ENCODE measurements at regions not wholly inside any gene's neighbourhood (a gene's known extent, or its start where the extent isn't known, plus 50 kb on each side); places are given as distances from the start of the nearest gene placed in this dataset.
A peak's percentile ranks its signal among the peaks of the same experiment; 100 is the strongest.

- Histone ChIP-seq H3K9ac (ENCODE audit: low read depth, low read length, poor library complexity, severe bottlenecking) (no peak overlapping the region), H3K9me3 (ENCODE audit: insufficient read depth, low read depth, low read length) (no peaks in the 10 kb centered on the region), H3K4me3 (ENCODE audit: low read length, poor library complexity, severe bottlenecking) (no peak overlapping the region), H3K27me3 (ENCODE audit: insufficient read depth, low read length, poor library complexity, severe bottlenecking) (no peaks in the 10 kb centered on the region), H4K20me1 (ENCODE audit: insufficient read depth, low read length, poor library complexity, severe bottlenecking) (no peaks in the 10 kb centered on the region), H3K4me1 (ENCODE audit: insufficient read depth, low read length, poor library complexity, severe bottlenecking) (no peaks in the 10 kb centered on the region), H3K79me2 (ENCODE audit: insufficient read depth, low read length) (no peaks in the 10 kb centered on the region), H3K4me2 (ENCODE audit: low read depth, low read length, poor library complexity, severe bottlenecking) (no peak overlapping the region), H2AFZ (ENCODE audit: low read length) (no peak overlapping the region), H3F3A (ENCODE audit: low read depth) (no peaks in the 10 kb centered on the region), H3K9me2 (replicated peaks; ENCODE audit: low read depth, low read length) (no peaks in the 10 kb centered on the region), H3K36me3 (ENCODE audit: insufficient read depth, low read length) (no peaks in the 10 kb centered on the region)
- TF ChIP-seq, protein P1, sequence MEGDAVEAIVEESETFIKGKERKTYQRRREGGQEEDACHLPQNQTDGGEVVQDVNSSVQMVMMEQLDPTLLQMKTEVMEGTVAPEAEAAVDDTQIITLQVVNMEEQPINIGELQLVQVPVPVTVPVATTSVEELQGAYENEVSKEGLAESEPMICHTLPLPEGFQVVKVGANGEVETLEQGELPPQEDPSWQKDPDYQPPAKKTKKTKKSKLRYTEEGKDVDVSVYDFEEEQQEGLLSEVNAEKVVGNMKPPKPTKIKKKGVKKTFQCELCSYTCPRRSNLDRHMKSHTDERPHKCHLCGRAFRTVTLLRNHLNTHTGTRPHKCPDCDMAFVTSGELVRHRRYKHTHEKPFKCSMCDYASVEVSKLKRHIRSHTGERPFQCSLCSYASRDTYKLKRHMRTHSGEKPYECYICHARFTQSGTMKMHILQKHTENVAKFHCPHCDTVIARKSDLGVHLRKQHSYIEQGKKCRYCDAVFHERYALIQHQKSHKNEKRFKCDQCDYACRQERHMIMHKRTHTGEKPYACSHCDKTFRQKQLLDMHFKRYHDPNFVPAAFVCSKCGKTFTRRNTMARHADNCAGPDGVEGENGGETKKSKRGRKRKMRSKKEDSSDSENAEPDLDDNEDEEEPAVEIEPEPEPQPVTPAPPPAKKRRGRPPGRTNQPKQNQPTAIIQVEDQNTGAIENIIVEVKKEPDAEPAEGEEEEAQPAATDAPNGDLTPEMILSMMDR (conservative IDR thresholded peaks at IDR 0.05; ENCODE audit: low read length): no peak
- TF ChIP-seq EZH2phosphoT487 (IDR thresholded peaks at IDR 0.05; ENCODE audit: borderline replicate concordance): no peak
Observed at GRCh38 chr1:219837994-219838294, 90.4 kb downstream of the SLC30A10 start.

DNA sequence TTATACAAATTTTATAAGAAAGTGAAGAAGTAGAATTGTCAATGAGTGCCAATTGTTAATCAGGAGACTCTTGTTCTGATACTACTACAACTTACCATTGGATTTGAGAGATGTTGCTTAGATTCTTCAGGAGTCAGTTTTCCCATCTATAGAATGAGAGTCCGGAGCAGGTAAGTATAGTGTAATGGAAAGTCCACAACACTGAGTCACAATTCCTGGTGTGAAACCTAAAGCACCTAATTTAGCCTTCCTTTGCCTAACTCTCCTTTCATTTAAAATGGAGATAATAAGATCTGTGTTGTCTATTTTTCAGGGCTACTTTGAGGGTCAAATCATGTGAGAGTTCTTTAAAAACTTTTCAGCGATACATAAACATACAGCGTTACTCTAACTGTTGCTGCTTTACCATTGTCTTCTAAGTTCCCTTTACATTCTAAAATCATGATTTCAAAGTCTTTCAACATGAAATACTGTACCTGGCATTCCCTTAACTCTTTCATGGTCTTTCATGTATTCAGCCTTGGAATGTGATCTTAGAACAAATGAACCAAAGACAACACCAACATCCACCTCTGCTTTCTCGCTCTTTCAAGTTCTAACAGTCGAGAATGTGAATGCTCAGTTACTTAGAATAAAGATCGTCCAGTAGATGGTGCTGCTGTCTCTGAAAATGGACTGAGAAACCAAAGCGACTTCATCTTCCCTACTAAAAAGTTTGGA is 90.9 kb downstream of the SLC30A10 start:
- H3K27me3 ChIP-seq (ENCODE audit: insufficient read depth, low read length, poor library complexity, severe bottlenecking): no peaks in the 10 kb centered on the region
- H2AFZ ChIP-seq (ENCODE audit: low read length): 0 out of 2 replicates have a peak overlapping the region, but pooled peaks have one; percentile 65
- no peak overlapping the region for H3K9ac ChIP-seq (ENCODE audit: low read depth, low read length, poor library complexity, severe bottlenecking)

GRCh38 chr1:219834314-219834917 is 93.9 kb downstream of the SLC30A10 start:
- no peak overlapping the region; the same call in 1 of the 2 replicates for H2AFZ ChIP-seq (ENCODE audit: low read length)
- no peak overlapping the region for H3K4me2 ChIP-seq (ENCODE audit: low read depth, low read length, poor library complexity, severe bottlenecking)
- no peaks in the 10 kb centered on the region for H3K27me3 ChIP-seq (ENCODE audit: insufficient read depth, low read length, poor library complexity, severe bottlenecking)
- H3K79me2 ChIP-seq (ENCODE audit: insufficient read depth, low read length): no peaks in the 10 kb centered on the region
- H3F3A ChIP-seq (ENCODE audit: low read depth): no peaks in the 10 kb centered on the region
- no peaks in the 10 kb centered on the region for H4K20me1 ChIP-seq (ENCODE audit: insufficient read depth, low read length, poor library complexity, severe bottlenecking)
- H3K4me3 ChIP-seq (ENCODE audit: low read length, poor library complexity, severe bottlenecking): no peak overlapping the region
- TF ChIP-seq, protein P1 (conservative IDR thresholded peaks at IDR 0.05; ENCODE audit: low read length): no peak
- no peak for TF ChIP-seq EZH2phosphoT487 (IDR thresholded peaks at IDR 0.05; ENCODE audit: borderline replicate concordance)
- H3K9me3 ChIP-seq (ENCODE audit: insufficient read depth, low read depth, low read length): no peaks in the 10 kb centered on the region
- H3K9me2 ChIP-seq (replicated peaks; ENCODE audit: low read depth, low read length): no peaks in the 10 kb centered on the region
- H3K9ac ChIP-seq (ENCODE audit: low read depth, low read length, poor library complexity, severe bottlenecking): no peak overlapping the region
- H3K4me1 ChIP-seq (ENCODE audit: insufficient read depth, low read length, poor library complexity, severe bottlenecking): no peaks in the 10 kb centered on the region
- no peaks in the 10 kb centered on the region for H3K36me3 ChIP-seq (ENCODE audit: insufficient read depth, low read length)

More for the DNA sequence above, 90.9 kb downstream of the SLC30A10 start:
- no peak for TF ChIP-seq EZH2phosphoT487 (IDR thresholded peaks at IDR 0.05; ENCODE audit: borderline replicate concordance)
- TF ChIP-seq, protein P1 (conservative IDR thresholded peaks at IDR 0.05; ENCODE audit: low read length): peak; percentile 80
- no peaks in the 10 kb centered on the region for H3K79me2 ChIP-seq (ENCODE audit: insufficient read depth, low read length)
- H4K20me1 ChIP-seq (ENCODE audit: insufficient read depth, low read length, poor library complexity, severe bottlenecking): no peaks in the 10 kb centered on the region
- no peaks in the 10 kb centered on the region for H3F3A ChIP-seq (ENCODE audit: low read depth)
- no peak overlapping the region for H3K4me2 ChIP-seq (ENCODE audit: low read depth, low read length, poor library complexity, severe bottlenecking)
- H3K36me3 ChIP-seq (ENCODE audit: insufficient read depth, low read length): no peaks in the 10 kb centered on the region
- no peak overlapping the region for H3K4me3 ChIP-seq (ENCODE audit: low read length, poor library complexity, severe bottlenecking)
- no peaks in the 10 kb centered on the region for H3K9me2 ChIP-seq (replicated peaks; ENCODE audit: low read depth, low read length)
- H3K9me3 ChIP-seq (ENCODE audit: insufficient read depth, low read depth, low read length): no peaks in the 10 kb centered on the region
- no peaks in the 10 kb centered on the region for H3K4me1 ChIP-seq (ENCODE audit: insufficient read depth, low read length, poor library complexity, severe bottlenecking)
